ENCODE measurements at regions not wholly inside any gene's neighbourhood (a gene's known extent, or its start where the extent isn't known, plus 50 kb on each side); places are given as distances from the start of the nearest gene placed in this dataset.

DNA sequence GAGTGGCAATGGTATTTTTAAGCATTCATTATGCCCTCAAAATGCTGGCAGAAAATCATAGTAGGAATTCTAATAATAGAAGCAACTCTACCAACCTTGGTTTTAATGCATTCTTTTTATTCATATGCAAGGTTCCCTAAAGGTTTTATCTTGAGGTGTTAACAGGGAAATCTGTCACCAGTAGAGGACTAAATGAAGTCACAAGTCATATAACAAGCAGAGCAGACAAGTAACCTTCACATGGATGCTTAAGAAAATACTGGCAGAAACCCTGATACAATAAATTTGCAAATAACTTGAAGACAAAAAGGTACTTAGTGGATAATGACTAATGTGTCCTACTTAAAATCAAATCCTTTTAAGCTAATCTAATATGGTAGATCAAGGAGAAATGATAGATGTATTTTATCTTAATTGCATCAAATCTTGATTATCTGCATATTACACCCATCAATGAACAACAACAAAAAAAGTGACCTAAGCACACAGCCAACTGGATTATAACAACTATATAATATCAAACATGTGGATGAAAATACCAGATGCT lies 73.3 kb downstream of the RFC3 start:
- DNase-seq: no peak

DNA sequence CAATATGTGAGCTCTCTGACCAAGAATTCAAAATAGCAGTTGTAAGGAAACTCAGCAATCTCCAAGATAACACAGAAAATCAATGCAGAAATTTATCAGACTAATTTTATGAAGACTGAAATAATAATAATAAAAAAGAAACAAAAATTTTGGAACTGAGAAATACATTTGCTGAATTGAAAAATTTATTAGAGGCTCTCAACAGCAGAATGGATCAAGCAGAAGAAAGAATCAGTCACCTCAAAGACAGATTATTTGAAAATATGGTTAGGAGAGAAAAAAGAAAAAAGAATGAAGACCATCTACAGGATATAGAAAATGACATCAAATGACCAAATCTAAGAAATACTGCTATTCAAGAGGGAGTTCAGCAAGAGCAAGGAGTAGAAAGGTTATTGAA lies 75.6 kb downstream of the RFC3 start:
- no peak for DNase-seq

DNA sequence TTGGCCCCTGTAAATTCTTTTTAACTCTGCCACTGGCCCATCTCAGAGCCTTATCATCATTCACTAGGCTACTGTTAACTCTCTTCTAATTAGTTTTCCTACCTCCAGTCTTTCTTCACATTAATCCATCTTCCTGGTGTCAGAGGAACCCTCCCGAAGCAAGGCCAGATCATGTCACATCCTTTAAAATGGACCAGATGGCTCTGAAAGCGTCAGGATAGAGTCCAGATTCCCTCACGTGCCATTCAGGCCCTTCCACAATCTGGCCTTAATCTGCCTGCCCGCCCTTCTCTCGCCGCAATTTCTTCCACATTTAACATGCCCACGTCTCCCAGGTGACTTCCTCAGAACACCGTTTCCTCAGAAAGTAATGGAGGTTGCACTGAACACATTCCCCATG lies 86.5 kb downstream of the RFC3 start:
- no peak for DNase-seq

DNA sequence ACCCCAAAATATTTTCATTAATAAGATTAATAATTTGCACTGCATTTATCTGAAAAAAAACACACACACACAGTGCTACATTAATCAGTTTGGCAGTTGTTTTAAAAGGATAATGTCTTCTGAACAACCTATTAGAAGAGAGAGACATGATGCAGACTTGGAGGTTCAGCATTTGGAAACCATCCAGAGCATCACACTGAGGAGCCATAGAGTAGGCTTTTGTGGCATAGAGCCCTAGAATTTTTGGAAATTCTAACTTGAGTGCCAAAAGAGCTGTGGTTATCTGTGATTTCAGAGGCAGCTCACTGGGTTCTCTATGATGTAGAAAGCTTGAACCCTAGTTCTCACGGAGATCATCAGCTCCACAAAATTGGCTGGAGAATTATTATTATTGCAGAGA lies 90.2 kb downstream of the RFC3 start:
- no peak for DNase-seq

DNA sequence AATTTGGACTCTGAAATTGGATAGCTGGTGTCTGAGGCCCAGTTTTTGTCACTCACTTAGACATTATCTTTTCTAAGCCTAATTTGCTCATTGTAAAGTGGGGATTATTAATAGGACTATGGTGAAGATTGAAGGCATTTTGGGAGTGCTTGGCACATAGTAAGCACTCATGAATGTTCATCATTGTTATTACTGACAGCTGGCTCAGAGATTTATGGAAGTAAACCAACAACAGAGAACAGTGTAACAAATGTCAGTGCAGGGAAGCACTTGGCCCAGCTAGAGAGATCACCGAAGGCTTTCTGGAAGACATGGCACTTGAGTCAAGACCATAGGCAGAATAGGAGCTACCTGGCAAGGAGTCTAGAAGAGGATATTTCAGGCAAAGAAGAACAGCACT lies 92.3 kb downstream of the RFC3 start:
- DNase-seq: no peak

DNA sequence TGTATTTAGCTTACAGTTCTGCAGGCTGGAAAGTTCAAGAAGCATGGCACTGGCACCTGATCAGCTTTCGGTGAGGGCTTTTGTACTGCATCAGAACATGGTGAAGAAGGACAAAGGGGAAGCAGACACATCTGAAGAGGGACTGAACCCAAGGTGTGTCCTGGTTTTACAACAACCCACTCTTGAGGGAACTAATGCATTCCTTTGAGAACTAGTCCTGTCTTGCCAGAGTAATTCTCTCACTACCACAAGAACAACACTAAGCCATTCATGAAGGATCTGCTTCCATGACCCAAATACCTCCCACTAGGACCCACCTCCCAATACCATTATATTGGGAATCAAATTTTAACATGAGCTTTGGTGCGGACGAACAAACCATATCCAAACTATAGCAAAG lies 93.6 kb downstream of the RFC3 start:
- DNase-seq: no peak

DNA sequence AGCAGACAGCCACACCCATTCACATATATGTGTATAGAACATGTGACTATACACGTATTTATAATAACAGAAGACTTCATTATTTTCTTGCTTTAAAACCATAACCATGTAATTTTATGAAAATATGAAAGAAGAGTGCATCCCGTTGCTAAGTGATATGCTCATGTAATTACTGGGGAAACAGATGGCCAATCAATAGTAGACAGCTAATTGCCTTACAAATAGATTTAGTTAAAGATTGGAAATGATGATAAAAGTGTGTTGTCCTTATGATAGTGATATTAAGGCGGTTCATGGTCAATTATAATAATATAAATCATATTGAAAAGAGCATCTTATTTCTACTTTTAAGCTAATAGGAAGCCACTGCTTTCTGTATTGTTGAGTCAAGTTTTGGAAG lies 95.9 kb downstream of the RFC3 start:
- no peak for DNase-seq

DNA sequence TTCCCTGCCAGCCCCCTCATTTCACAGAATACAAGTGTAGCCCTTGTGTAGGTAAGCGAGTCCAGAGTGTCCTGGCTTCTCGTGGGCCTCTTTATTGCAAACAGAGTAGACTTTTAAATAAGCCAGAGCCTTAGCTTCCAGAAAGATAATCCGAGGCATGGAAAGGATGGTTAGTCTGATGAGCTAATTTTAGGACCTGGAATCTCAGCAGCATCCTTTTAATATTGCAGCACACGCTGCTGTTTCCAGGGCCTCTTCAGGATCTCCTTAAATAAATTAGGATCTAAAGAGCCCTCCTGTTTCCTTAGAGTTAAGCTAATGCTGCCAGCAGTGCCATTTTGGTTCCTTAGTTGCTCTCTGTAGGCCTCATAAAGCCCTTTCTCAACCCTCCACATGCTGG lies 99.2 kb downstream of the RFC3 start:
- DNase-seq: no peak

DNA sequence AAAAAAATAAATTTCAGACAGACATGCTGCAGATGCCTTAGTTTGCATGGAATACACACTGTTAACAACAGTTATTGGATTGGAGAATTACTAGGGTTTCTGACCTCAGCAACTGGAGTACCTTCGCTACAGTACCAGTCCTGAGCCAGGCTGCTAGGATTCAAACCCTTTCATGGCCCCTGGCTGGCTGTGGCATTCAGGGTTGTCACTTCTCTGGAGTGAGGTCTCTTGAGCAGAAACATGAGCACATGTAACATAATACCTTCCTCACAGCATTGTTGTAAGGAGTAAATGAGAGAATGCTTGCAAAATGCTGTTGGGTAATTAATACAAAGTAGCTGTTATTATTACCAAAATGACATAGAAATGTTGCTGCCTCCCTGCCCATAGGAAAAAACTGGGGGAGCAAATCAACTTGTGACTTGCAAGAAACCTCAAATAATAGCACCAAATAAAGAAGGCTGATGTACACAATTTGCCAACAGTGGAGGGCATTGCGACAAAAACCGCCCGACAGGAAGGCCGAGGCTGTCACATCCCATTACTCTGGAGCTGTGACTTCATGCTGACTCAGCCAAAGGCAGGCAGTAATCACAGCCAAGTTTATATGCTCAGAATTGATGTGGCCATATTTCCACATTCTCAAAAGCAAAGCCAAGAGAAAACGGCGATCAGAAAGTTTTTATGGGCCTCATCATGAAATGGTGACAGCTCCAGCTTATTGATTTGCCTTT lies 100.4 kb downstream of the RFC3 start:
- no peak for DNase-seq

DNA sequence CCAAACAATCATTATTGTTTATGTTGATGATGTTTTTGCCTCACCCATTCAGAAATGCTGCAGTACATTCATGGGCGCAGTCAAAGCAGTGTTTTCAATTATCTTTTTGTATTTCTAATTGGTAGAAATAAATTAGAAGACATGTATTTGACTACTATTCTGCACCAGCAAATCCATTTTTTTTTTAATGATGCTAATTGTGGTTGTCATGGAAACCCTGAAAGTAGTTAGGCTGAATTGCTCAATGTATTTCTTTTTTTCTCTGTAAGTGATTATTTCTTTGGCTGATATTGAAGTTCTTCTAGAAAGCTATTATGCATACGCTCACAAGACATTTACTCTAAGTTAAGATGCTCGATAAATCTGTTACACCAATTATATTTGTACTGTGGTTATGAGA lies 101.2 kb downstream of the RFC3 start:
- DNase-seq: no peak

DNA sequence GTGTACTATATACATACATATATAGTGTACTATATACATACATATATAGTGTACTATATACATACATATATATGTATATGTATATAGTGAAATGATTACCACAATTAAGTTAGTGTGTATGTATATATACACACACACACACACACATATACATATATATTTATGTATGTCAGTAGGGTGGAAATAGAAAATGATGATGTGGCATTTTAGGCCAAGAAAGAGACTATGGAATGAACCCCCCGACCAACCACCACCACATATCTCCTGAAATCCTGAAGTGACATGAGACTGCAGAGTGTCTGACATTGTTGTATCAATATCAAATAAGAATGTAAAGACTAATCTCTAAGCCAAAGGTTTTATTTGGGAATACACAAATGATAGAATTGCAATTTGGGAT lies 107.6 kb downstream of the RFC3 start:
- no peak for DNase-seq

DNA sequence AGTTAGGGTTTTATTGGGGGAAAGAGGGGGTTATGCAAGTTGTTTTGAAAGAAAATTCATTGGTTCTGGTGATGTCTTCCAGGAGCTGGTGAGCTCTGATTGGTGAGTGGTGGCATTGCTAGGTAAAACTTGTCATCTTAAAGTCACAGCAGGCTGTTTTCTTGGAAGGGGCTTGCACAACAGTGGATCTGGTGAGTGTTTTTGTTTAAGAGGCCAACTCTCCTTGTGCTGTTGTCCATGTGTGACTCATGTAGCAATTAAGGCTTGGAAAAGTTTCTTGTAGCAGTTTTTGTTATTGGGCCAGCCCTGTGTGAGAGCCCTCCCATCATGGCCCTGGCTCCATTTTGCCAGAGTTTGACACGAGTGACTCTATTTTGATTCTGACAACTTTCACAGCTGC lies 109.4 kb downstream of the RFC3 start:
- DNase-seq: no peak

DNA sequence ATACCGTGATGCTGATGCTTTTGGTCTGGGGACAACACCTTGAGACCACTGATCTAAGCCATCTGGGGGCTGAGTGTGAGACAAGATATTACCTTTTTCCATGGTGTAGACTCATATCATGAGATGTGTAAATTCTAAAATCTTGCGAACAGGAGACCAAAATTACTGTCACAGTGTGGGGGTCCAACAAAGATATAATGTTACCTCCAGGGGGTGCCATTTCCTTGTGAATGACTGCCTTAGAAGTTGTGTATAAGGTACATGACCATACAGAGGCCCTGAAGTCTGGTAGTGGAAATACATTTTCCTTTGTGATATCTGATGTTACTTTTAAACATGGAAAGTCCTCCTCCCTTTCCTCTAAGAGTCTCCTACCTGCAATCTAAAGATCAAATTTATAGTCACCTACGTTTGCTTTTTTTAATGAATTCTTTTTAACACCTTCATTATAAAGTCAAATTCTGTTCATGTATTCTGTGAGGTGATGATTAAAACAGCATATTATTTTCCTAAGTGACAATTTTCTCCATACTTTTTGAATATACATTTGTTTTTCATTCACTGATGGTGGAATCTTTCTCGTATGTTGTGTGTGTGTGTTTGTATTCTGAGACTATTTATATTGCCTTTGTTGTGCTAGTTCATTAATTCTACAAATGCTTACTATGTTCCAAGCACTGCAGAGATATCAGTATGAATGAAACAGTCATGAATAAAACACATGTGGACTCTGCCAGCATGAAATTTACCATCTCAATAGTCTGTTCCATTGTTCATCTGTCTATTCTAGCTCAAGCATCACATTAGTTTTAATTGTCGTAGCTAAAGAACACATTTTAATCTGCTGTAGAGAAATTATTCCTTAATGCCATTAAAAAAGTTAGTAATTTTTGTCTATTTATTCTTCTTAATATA lies 113.7 kb downstream of the RFC3 start:
- DNase-seq: no peak

DNA sequence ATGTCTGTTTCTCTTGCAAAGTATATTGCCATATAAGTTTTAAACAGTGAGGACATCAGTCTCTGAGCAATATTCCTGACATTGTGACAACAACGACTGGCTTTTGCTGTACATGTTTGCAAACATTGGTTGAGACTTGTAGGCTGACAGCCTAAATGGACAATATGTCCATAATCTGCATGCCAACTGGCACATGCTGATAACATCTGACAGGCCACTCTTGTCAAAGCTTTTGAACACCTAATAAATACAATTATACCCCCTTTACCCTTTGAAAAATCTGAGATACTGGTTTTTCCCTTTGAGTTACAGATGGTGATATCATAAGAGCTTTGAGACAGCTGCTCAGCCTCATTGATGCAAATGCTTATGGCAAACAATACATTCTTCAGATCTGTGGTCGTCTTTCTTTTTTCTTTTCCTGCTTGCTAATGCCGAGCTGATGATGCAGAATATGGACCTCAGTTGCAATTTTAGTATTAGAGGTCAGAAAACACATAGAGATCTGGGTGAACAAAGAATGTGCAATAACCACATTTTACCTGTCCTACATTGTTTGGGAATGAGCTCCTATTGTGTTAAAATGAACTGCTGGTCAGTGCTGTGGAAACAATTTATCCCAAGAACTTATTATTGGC lies 114.9 kb downstream of the RFC3 start:
- no peak for DNase-seq

DNA sequence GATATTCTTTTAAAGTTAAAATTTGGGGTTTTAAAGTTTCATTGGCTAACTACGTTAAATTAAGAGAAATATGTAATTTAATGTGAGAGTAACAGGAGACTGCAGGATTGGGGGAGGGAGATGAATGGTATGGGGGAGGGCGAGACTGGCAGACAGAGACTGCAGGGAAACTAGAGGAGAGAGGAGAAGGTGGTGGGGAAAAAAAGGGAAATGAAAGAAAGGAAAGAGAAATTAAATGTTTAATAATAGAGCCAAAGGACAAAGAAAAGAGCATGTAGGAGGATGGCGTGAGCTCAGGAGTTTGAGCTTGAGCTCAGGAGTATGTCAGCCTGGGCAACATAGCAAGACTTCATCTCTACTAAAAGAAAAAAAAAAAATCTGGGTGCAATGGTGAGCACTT lies 115.9 kb downstream of the RFC3 start:
- DNase-seq: no peak

DNA sequence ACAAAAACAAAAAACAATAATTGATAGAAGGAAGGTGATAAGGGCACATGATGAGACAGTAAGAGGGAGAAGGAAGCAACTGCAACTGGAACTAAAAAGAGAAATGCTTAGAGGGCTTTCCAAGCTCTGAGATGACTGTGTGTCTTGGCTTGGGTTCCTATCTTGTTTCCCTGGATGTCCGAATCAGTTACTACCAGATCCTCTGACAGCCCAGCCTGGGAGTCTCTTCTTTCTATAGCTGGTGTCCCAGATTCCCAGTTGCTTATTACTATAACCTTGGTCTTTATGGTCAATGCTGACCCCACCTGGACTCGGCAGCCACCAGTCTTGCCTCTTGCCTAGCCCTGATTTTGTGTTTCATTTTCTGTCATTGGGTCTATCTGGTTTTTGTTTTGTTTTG lies 116.4 kb downstream of the RFC3 start:
- DNase-seq: no peak

DNA sequence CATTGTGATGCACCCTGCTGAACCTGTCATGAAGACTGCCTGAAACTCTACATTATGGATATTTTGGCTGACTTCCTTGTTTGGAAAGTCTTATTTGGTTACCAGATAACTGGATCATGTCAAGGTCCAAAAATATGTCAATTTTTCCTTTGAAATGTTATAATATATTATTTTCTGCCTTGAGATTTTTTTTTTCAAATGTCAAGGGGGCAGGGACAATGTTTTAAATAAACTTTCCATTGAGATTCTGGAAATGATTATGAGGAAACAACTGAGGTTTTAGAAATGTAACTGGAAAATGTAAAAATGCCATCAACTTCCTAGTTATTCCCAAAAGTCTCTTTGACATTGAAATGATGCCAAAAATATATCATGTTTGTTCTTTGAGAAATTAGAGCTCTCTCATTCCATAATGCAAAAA lies 117.0 kb downstream of the RFC3 start:
- DNase-seq: no peak

DNA sequence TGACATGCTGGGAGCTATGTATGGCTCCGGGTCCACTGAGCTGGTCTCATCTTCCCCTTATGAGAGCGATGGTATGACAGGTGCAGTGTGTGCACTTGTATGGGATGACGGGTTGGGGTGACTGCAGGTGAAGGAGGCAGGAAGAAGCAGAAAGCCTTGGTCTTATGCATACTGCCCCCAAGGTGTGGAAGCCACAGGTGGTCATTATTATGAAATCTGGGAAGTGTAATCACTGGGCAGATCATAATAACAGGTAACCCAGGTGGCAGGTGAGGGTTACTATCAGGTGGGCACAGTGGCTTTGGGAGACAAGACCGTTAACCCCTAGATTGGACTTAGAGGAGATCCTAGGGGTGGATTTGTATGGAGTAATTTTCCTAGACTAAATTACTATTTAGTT lies 118.0 kb downstream of the RFC3 start:
- DNase-seq: no peak

DNA sequence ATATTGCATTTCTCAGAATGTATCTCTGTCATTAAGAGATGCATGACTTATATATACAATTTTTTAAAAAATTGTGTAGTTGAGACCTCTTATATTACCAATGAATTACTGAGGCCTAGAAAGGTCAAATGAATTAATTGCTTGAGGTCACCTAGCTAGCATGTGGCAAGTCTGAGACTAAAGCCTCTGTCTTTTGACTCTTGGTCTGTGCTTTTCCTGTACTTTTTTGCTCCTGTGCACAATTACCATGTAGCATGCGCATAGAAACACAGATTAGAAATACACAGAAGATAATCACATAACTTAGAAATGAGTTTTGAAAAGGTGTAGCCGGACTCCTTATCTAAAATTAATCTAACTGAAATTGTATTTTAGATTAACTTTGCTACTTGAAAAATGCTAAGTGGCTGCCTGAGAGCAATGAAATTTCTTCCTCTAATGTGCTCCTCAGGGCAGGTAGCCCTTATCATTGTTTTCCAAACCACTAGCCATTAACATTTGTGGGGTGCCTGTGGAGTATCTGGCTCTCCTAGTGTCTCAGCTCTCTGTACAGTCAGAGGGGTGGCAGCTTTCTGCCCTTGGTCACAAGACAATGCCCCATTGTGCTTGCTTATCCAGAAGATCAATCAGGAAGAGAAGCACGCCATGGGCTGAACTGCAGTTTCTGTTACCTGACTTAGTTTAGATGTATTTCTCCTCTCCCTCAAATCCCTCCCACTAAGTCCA lies 119.6 kb downstream of the RFC3 start:
- no peak for DNase-seq

DNA sequence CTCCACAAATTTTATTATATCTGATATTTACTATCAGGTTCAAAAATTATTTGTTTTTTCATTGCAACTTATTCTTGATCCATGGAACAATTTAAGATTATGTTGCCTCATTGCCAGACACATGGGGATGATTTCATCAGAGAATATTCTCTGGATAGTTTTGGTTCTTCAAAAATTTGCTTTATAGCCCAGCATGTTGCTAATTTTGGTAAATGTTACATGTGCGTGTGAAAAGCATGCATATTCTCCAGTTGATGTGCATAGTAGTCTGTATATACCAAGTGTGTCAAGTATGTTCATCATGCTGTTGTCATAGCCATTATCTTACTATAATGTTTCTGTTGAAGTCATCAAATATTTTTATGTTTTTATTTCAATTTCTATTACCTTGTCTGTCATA lies 122.3 kb downstream of the RFC3 start:
- no peak for DNase-seq

DNA sequence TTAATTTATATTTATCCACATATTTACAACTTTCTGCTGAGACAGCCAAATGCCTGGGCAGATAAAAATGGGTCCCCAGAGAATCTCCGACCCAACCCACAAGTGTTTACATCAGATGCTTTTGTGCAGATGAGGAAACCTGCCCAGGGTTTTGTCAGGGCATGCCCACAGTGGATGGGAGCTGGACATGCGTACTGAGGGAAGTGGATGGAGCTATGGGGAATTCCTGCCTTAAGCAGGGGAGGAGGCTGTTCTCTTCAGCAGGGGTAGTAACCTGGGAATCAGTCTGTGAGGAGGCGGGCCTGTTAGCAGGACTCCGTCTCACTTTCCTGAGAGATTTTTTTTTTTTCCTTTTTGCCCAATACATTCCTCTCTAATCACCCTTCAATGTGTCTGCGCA lies 122.9 kb downstream of the RFC3 start:
- no peak for DNase-seq

DNA sequence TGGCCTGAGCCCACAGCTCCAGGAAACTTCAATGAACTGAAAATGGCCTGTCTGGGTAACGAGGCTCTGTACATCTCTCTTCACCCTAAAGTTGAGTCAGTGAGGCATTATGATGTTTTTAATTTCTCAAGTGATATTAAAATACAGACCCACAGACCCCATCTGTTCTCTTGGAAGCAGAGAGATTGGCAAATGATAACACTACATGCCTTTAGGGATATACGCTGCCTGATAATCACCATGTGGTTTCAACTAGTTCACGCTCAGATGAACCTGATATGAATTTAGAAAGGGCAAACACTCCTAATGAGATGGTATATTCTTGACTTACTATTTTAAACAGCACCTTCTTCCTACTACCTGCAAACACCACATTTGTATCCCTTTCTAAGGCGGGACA lies 127.5 kb downstream of the RFC3 start:
- DNase-seq: no peak

DNA sequence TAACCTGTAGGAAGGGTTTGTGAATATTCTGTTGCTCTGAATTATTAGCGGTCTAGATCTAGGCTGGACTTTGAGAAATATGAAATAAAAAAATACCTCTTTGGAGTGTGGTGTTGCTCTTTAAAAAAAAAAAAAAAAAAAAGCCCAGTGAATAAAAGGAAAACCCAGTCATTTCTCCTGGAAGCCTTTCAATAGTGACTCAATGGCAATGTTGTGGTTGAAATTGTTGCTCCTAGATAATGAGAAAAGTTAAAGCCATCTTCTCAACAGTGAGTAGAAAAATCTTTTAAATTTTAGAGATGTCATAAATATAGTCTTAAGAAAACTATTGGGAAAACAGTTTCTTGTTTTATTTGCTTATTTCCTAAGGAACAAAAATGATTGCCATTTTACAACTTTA lies 135.3 kb downstream of the RFC3 start:
- DNase-seq: no peak

Data from activated CD8-positive, alpha-beta memory T cell treated with anti-CD3 and anti-CD28 coated beads, Interleukin-2, amount 50 U/mL, for 48 hours (primary cell).